Hematopoietic multipotent progenitor cell treated with erythropoietin and hydrocortisone succinate and interleukin-3 and kit ligand, for 6 days (in vitro differentiated cells): ENCODE measurements at regions not wholly inside any gene's neighbourhood (a gene's known extent, or its start where the extent isn't known, plus 50 kb on each side); places are given as distances from the start of the nearest gene placed in this dataset.

Source experiments
- DNase-seq: peaks from one replicate; pipeline ENCODE4 v3.0.0-alpha.2; 2015

- no peak for DNase-seq
These were observed 1098.6 kb upstream of the NCAM2 start for GRCh38 chr21:19899645-19900044.

- DNase-seq: no peak
These were observed 1098.1 kb upstream of the NCAM2 start for GRCh38 chr21:19900149-19900548.

DNA sequence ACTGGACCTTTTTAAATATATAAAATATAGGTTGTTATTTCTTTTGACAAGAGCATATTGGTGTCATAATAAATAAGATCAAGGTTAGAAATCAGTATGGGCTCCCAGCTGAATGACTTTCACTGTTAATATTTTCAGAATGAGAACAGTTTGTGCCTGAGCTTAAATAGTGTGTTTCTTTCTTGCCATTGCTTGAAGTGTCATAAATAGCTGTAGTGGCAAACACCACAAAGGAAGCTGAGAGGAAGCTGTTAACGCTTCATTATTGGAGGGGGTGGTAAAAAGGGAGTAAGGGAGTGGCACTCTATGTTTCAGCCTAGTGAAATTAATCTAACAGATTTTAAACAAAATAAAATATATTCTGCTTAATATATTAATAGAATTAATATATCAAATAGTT lies 1089.8 kb upstream of the NCAM2 start:
- peak; percentile 21 for DNase-seq

DNA sequence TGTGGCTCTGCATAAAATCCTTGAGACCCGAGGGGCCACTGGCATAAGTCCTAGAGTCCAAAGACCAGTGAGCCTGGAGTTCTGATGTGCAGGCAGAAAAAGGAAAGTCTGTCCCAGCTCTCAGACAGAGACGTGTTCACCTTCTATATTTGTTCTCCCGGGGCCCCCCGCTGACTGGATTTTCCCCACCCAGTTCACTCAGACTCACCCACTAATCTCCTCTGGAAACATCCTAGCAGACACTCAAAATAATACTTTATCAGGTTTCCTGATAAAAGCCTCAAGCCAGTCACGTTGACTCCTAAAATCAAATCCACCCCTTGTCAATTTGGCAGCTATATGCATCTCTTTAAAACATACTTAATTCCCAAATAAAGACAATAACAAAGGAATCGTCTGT lies 1084.2 kb upstream of the NCAM2 start:
- no peak for DNase-seq

DNA sequence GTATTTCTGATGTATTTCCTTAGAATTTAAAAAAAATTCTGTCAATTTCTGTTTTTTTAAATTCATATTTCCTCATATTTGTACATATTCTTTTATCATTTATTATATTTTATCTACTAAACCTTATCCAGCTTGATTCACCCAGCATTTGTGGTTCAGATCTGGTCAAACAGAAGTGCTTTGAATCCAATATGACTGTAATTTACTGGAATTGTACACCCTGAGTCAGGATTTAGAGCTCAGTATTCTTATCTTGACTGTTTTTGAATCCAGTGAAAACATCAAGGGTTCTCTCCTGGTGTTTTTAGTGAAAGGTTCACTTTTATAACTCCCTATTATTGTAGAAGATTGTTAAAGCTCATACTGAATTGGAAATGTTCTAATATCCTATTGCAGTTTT lies 1077.0 kb upstream of the NCAM2 start:
- DNase-seq: no peak

GRCh38 chr21:19922122-19922521 lies 1076.1 kb upstream of the NCAM2 start:
- no peak for DNase-seq

DNA sequence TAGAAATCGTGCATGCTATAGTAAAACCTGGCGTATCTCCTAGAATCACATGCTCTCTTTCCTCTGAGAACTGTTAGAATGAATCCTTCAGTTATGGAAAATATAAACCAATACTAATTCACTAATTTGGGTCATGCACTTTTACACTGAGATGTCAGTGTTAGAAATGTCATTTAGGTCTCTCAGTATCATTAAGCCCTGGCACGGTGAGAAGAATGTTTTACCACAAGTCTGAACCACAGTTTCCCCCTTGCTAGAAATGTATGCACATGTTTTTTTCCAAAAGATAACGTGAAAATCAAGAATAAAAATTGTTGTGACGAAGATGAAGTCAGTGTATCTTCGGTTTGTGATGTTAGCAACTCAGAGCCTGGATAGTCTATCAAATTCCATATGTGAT lies 1062.7 kb upstream of the NCAM2 start:
- DNase-seq: no peak

GRCh38 chr21:19937619-19938018 lies 1060.6 kb upstream of the NCAM2 start:
- DNase-seq: no peak

DNA sequence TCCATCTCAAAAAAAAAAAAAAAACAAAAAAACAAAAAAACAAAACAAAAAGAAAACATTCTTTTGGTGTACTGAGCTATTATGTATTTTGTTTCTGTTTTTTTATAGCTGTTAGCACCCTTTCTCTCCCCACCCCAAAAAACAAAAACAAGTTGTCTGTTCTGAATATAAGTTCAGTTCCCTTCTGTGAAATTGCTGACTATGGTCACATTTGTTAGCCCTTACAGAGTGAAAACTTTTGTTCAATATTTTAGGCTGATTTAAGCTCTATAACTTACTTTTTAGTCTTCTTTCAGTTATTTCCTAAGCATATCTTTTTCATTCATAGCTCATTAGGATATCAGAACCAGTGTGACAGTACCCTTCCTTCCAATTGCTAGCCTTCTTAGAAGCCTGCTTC lies 1056.6 kb upstream of the NCAM2 start:
- DNase-seq: no peak

DNA sequence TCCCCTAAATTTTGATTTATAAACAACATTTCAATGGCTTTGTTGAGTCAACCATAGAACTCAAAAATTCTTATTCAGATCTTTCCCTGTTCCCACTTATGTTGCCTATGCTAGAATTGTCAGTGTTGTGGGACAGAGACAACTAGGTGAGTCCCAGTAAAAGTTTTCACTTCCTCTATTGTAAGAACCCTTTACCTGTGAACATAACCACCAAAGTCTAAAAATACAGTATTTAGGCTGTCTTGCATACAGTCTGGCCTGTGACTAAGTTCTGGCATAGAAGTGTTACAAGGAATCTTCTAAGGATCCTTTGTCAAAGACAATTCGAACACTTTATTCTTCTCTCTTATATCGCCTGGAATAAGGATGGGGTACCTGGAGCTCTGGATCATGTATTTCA lies 1047.9 kb upstream of the NCAM2 start:
- DNase-seq: no peak

DNA sequence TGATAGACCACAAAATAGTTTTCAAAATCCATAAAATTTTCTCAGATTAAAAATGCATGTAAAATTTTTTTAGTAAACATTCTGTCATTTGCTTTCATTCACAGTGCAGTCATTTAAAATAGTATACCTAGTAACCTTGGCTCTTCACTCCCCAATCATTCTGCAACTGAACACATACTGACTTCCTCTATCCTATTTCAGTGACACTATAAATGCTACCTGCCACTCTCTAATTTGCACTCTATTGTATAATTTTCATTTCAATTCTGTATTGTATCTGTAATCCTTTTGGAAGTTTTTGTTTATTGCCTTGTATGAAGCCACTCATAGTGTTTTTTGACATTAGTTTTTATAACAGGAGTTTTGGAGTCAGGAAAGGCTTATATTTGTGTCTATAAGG lies 1029.1 kb upstream of the NCAM2 start:
- no peak for DNase-seq

DNA sequence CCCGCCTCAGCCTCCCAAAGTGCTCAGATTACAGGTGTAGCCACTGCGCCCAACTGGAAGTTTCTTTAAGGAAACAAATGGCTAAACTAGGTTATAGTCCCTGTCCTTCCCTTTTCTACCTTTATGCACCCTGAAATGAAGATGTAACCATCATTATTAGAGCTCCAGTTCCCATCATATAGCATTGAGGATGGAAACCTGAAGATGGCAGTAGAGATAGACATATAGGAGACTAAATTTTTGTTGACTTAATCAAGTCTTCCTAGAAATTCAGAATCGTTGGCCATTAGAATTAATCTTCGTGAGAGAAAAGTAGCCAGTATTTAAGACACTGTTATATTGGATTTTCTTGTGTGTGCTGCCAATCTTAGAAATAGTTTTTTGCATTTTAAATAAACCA lies 1016.3 kb upstream of the NCAM2 start:
- DNase-seq: peak; percentile 11

DNA sequence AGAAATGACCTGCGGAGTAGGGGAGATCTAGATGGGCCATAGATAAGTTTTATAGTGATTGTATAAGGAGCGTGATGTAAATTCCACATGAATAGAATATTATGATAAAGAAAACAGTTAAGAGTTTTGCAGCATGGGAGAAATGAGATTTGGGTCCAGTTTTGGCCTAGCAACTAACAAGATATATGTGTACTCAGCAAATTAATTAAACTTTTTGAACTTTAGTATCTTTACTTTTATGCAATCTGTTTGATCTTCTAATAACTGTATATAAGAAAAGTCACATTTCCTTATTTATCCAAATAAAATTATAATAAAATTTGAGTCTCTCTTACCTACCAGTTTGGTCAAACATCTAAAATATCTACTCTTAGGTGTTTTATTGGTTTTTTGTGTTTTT lies 1011.8 kb upstream of the NCAM2 start:
- no peak for DNase-seq

GRCh38 chr21:19987671-19988070 lies 1010.5 kb upstream of the NCAM2 start:
- DNase-seq: no peak

GRCh38 chr21:19992540-19992939 lies 1005.7 kb upstream of the NCAM2 start:
- no peak for DNase-seq

DNA sequence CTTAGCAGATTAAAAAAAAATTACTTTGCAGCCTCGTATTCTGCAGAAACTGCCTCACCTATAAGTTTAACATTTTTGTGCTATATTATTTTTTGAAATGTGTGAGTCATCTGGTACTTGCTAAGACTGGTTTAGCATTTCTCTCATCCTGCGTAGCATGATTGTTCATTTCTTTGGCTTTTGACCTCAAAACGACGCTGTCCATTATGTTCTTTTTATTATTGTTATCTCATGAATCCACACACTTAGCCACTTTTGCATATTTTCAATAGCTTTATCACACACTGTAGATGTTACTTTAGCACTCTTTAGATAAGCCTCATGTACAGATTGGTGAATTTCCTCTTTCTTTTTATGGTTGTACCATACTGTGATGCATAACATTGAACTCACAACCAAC lies 1004.9 kb upstream of the NCAM2 start:
- DNase-seq: peak; percentile 4

DNA sequence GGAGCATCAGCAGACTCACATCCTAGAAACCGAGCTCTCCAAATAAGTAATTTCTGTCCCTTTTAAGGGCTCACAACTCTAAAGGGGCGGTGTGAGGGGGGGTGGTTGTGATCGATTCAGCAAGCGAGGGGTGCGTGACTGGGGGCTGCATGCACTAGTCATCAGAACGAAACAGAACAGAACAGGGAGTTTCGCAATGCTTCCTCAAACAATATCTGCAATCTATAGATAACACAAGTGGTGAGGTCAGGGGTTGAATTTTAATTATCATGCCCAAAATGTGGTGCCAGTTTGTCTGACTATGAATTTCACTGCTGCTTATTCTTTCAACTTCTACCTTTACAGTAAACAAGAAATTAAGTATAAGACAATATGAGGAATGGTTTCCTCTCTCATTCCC lies 1003.0 kb upstream of the NCAM2 start:
- DNase-seq: peak; percentile 62

GRCh38 chr21:19998453-19998852 lies 999.8 kb upstream of the NCAM2 start:
- DNase-seq: no peak

GRCh38 chr21:19999369-20000272 lies 998.6 kb upstream of the NCAM2 start:
- peak; percentile 72 for DNase-seq

DNA sequence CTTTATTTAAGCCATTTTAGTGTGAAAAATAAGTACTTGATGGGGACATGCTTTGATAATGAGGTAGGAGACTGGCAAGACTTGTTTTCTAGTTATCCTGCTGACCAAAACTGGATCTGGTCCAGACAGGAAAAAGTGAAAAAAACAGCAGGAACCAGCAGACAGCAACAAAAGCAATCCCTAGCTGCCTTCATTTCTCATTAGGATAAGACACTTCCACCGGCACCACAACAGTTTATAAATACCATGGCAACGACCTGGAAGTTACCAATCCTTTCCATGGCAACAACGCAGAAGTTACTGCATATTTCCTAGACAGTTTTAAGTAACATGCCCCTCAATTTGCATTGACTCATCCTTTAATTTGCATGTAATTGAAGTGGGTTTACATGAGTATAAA lies 993.8 kb upstream of the NCAM2 start:
- DNase-seq: no peak

DNA sequence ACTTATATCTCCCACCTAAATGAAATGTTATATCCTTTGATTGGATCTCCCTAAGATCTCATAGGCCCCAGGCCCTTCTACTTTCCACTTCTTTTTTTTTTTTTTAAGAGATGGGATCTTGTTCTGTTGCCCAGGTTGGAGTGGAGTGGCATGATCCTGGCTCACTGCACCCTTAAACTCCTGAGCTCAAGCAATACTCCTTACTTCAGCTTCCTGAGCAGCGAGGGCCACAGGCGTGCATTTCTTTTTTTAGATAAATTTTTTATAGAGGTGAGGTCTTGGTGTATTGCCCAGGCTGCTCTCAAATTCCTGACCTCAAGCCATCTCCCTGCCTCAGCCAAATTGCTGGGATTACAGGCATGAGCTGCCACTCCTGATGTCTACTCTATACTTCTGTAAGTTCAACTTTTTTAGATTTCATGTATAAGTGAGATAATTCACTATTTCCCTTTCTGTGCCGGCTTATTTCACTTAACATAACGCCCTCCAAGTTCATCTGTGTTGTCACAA lies 987.5 kb upstream of the NCAM2 start:
- no peak for DNase-seq

DNA sequence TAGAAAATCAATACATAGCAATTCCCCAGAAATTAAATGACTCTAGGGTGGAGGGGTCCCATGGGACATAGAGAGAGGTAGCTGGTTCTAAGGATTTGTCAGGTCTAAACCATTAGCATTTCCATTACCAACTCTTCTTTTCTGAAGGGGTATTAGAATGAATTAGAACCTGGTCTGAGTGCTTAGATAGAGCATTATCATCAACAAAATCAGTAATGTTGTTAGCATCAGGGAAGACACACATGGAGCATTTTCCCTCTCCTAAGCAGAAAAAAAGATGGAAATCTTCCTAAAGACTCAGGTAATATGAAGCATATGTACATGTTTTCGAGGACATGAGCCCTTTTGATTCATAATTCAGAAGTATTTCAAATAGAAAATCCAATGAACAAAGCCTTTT lies 984.4 kb upstream of the NCAM2 start:
- DNase-seq: no peak

DNA sequence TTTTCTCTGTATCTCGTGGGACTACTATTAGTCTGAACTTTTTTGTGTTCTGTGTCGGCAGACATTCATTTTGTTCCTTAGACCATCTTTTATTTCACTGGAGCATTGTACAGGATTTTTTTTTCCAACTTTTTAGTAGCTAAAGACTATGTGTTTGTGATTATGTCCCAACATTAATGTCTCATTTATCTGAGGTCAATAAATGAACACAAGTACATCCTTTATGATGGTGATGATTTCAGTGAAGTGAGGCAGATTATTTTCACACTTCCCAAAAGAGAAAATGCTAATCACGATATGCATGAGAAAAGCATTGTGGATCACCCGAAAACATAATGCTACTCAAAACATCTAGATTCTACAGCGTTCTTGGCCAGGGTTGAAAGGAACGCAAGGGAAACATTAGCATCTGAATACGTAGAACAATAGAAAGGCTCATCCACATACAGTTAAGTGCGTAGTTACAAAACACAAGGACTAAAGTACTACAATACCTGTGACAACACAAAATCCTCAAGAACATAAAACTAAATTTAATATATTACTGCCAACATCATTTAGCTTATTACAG lies 981.7 kb upstream of the NCAM2 start:
- no peak for DNase-seq

- no peak for DNase-seq
These were observed 978.2 kb upstream of the NCAM2 start for GRCh38 chr21:20020026-20020425.

DNA sequence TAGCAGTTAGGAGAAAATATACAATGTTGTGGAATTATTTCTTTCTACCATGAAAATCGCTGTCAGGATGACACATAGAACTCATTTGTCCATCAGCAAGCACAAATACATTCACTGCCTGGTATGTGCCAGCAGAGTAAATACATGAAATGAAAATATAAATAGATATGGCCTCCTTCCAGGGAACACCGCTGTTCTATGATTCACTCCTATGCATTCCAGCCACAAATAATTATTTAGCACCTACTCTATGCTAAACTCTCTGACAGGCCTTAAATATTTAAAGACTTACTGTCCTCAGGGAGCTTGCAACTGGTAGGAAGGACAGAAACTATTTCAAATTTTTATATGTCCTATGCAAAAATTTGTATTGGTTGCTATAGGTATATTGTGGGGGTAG lies 975.0 kb upstream of the NCAM2 start:
- DNase-seq: no peak
